NT2/D1 (cell line): ENCODE measurements at regions not wholly inside any gene's neighbourhood (a gene's known extent, or its start where the extent isn't known, plus 50 kb on each side); places are given as distances from the start of the nearest gene placed in this dataset.

Experiments used
- SUZ12 ChIP-seq: IDR thresholded peaks from 2 replicates; pipeline ENCODE4 v1.6.1; 2011; ENCODE audit not compliant: insufficient read length, insufficient read depth; ENCODE audit errors: extremely low read depth
- YY1 ChIP-seq: IDR thresholded peaks from 2 replicates; pipeline ENCODE4 v1.6.1; 2011; ENCODE audit not compliant: insufficient read length, insufficient read depth
- ZNF274 ChIP-seq: IDR thresholded peaks from 2 replicates; pipeline ENCODE4 v1.6.1; 2011; ENCODE audit warnings: mild to moderate bottlenecking, low read depth, low read length

GRCh38 chr7:84912018-84912417, 274.8 kb downstream of the SEMA3D start:
- TF ChIP-seq YY1 (no peak), ZNF274 (no peak), SUZ12 (no peak)
